ENCODE measurements at regions not wholly inside any gene's neighbourhood (a gene's known extent, or its start where the extent isn't known, plus 50 kb on each side); places are given as distances from the start of the nearest gene placed in this dataset.

- peaks cover 0 to under 1% (median 0%) of the 10 kb centered on the region in 4 experiments for H3K27me3 ChIP-seq (replicated peaks in 1 of 4; ENCODE audit: control extremely low read depth in 1 of 4, control insufficient read depth in 3 of 4, insufficient read depth in 4 of 4, low read length in 3 of 4)
- H3K27me3 Mint-ChIP-seq, result no peaks in the 10 kb centered on the region
- H3K27ac ChIP-seq (ENCODE audit: low read length in 2 of 2), result no peak overlapping the region
- DNase-seq (no peak), ATAC-seq (ENCODE audit: low read depth) (no peak)
- no peaks in the 10 kb centered on the region for H3K4me1 ChIP-seq (ENCODE audit: control insufficient read depth in 2 of 2, insufficient read depth in 2 of 2, low read length in 2 of 2)
- H3K4me2 ChIP-seq (replicated peaks; ENCODE audit: low read depth, low read length, poor library complexity, severe bottlenecking), result no peak overlapping the region
- H3K9ac ChIP-seq (ENCODE audit: low read length), result no peak overlapping the region
- H3K9me3 Mint-ChIP-seq (ENCODE audit: insufficient read depth), result no peaks in the 10 kb centered on the region
- H3K4me3 Mint-ChIP-seq, result no peak overlapping the region
- ChIA-PET CTCF (no interaction called here), POLR2A (no interaction called here)
- H3K4me3 ChIP-seq (ENCODE audit: control extremely low read depth in 1 of 5, extremely low read depth in 1 of 5, insufficient read depth in 1 of 5, low read depth in 2 of 5, low read length in 4 of 5), result no peak overlapping the region
- H3K36me3 ChIP-seq (replicated peaks in 1 of 2; ENCODE audit: control extremely low read depth in 1 of 2, control insufficient read depth in 1 of 2, extremely low read depth in 1 of 2, insufficient read depth in 2 of 2, low read length in 1 of 2), result no peaks in the 10 kb centered on the region
- H4K20me1 ChIP-seq (ENCODE audit: control insufficient read depth, insufficient read depth, low read length, poor library complexity, severe bottlenecking), result no peaks in the 10 kb centered on the region
- H3K4me1 Mint-ChIP-seq, result no peaks in the 10 kb centered on the region
- H3K79me2 ChIP-seq (ENCODE audit: control insufficient read depth, insufficient read depth, low read length), result no peaks in the 10 kb centered on the region
- no peak overlapping the region for H2AFZ ChIP-seq (ENCODE audit: insufficient read depth, low read depth, low read length, poor library complexity, severe bottlenecking)
- intact Hi-C loops (cut with micrococcal nuclease), result no loop called here
- TF ChIP-seq EZH2 (IDR thresholded peaks at IDR 0.05; ENCODE audit: borderline replicate concordance, insufficient read depth, low read depth, low read length, poor library complexity, severe bottlenecking) (no peak), CTCF (IDR thresholded peaks at IDR 0.05) (no peak)
- WGBS (ENCODE audit: insufficient coverage), result no CpG with 5 or more reads among the region's 1 CpG
- no peak overlapping the region for H3K27ac Mint-ChIP-seq
- no peaks in the 10 kb centered on the region for H3K9me3 ChIP-seq (ENCODE audit: control extremely low read depth in 1 of 3, control insufficient read depth in 2 of 3, insufficient read depth in 1 of 3, low read length in 2 of 3)
Observed at GRCh38 chr11:27200779-27201453, 160.3 kb downstream of the BBOX1 start.

GRCh38 chr11:27196203-27196897 lies 155.7 kb downstream of the BBOX1 start:
- no peaks in the 10 kb centered on the region for H3K79me2 ChIP-seq (ENCODE audit: control insufficient read depth, insufficient read depth, low read length)
- no peaks in the 10 kb centered on the region for H3K4me1 ChIP-seq (ENCODE audit: control insufficient read depth in 2 of 2, insufficient read depth in 2 of 2, low read length in 2 of 2)
- Mint-ChIP-seq H3K4me3 (no peak overlapping the region), H3K27me3 (peaks cover 15% of the 10 kb centered on the region), H3K27ac (no peak overlapping the region), H3K4me1 (no peaks in the 10 kb centered on the region), H3K9me3 (ENCODE audit: insufficient read depth) (no peaks in the 10 kb centered on the region)
- no peaks in the 10 kb centered on the region for H3K9me3 ChIP-seq (ENCODE audit: control extremely low read depth in 1 of 3, control insufficient read depth in 2 of 3, insufficient read depth in 1 of 3, low read length in 2 of 3)
- WGBS (ENCODE audit: insufficient coverage), result 75% methylated on average over 2 of the region's 6 CpGs
- TF ChIP-seq EZH2 (IDR thresholded peaks at IDR 0.05; ENCODE audit: borderline replicate concordance, insufficient read depth, low read depth, low read length, poor library complexity, severe bottlenecking) (no peak), CTCF (IDR thresholded peaks at IDR 0.05) (no peak)
- no peak overlapping the region for H3K4me2 ChIP-seq (replicated peaks; ENCODE audit: low read depth, low read length, poor library complexity, severe bottlenecking)
- H3K9ac ChIP-seq (ENCODE audit: low read length), result no peak overlapping the region
- no peaks in the 10 kb centered on the region for H4K20me1 ChIP-seq (ENCODE audit: control insufficient read depth, insufficient read depth, low read length, poor library complexity, severe bottlenecking)
- POLR2A ChIA-PET, result no interaction called here
- DNase-seq (no peak), ATAC-seq (ENCODE audit: low read depth) (no peak)
- no peak overlapping the region for H3K4me3 ChIP-seq (ENCODE audit: control extremely low read depth in 1 of 5, extremely low read depth in 1 of 5, insufficient read depth in 1 of 5, low read depth in 2 of 5, low read length in 4 of 5)
- intact Hi-C loops (cut with micrococcal nuclease), result no loop called here
- no peak overlapping the region for H2AFZ ChIP-seq (ENCODE audit: insufficient read depth, low read depth, low read length, poor library complexity, severe bottlenecking)
- H3K27ac ChIP-seq (ENCODE audit: low read length in 2 of 2), result no peak overlapping the region
- H3K27me3 ChIP-seq (replicated peaks in 1 of 4; ENCODE audit: control extremely low read depth in 1 of 4, control insufficient read depth in 3 of 4, insufficient read depth in 4 of 4, low read length in 3 of 4), result peaks cover 0 to 3% (median 0%) of the 10 kb centered on the region in 4 experiments
- H3K36me3 ChIP-seq (replicated peaks in 1 of 2; ENCODE audit: control extremely low read depth in 1 of 2, control insufficient read depth in 1 of 2, extremely low read depth in 1 of 2, insufficient read depth in 2 of 2, low read length in 1 of 2), result no peaks in the 10 kb centered on the region
- CTCF ChIA-PET, result no interaction called here

Data from B cell (primary cell).